ENCODE measurements at regions not wholly inside any gene's neighbourhood (a gene's known extent, or its start where the extent isn't known, plus 50 kb on each side); places are given as distances from the start of the nearest gene placed in this dataset.

DNA sequence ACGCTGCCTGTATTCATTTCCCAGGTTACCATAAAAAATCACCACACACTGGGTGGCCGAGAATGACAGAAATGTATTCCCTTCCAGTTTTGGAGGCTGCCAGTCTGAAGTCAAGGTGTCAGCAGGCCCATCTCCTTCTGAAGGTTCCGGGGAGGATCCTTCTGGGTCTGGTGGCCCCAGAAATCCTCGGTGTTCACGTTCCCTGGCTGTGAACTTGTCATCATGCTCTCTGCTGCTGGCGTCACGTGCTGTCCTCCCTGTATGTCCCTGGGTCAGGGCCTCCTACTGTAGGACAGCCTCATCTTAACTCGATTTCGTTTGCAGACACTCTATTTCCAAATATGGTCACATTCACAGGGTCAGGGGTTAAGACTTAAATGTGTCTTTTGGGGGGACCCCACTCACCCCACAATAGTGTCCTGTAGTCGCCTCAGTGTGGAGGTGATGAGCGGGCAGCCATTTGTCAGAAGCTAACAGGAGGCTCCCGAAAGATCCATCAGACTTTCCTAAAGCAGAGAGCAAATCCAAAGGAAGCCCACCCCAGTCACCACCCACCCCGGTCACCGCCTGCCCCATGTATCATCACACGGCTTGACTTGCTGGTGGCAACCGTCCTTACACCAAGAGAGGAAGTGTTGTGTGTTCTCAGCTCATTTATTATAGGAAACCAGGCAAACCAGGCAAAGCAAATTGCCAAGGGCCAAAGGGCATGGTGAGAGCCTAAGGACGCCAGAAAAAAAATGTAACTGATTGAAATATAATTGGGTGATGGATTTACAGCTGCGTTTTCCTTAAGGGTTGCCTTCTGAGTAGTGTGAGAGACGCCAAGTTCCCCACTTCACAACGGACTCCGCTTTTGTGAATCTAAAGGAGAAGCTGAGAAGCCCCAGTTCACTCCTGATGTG is 148.8 kb upstream of the ZNF236 start (continued):
- no peak for TF ChIP-seq ZFP30 (CRISPR knock-in tag; IDR thresholded peaks at IDR 0.05)

- TF ChIP-seq ZFP3 (CRISPR knock-in tag; IDR thresholded peaks at IDR 0.05), result no peak
- TF ChIP-seq ZNF70 (CRISPR knock-in tag; IDR thresholded peaks at IDR 0.05), result no peak
- no peak for TF ChIP-seq BACH2 (CRISPR knock-in tag; IDR thresholded peaks at IDR 0.05; ENCODE audit: borderline replicate concordance)
- no peak for TF ChIP-seq SNAI2 (CRISPR knock-in tag; IDR thresholded peaks at IDR 0.05)
- no peak for TF ChIP-seq CSDC2 (CRISPR knock-in tag; IDR thresholded peaks at IDR 0.05)
- TF ChIP-seq, protein P1, sequence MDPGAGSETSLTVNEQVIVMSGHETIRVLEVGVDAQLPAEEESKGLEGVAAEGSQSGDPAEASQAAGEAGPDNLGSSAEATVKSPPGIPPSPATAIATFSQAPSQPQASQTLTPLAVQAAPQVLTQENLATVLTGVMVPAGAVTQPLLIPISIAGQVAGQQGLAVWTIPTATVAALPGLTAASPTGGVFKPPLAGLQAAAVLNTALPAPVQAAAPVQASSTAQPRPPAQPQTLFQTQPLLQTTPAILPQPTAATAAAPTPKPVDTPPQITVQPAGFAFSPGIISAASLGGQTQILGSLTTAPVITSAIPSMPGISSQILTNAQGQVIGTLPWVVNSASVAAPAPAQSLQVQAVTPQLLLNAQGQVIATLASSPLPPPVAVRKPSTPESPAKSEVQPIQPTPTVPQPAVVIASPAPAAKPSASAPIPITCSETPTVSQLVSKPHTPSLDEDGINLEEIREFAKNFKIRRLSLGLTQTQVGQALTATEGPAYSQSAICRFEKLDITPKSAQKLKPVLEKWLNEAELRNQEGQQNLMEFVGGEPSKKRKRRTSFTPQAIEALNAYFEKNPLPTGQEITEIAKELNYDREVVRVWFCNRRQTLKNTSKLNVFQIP (CRISPR knock-in tag; IDR thresholded peaks at IDR 0.05; ENCODE audit: borderline replicate concordance, low read depth), result no peak
- no peak for TF ChIP-seq CREB5 (CRISPR knock-in tag; IDR thresholded peaks at IDR 0.05; ENCODE audit: low read depth)
- TF ChIP-seq, protein P2, sequence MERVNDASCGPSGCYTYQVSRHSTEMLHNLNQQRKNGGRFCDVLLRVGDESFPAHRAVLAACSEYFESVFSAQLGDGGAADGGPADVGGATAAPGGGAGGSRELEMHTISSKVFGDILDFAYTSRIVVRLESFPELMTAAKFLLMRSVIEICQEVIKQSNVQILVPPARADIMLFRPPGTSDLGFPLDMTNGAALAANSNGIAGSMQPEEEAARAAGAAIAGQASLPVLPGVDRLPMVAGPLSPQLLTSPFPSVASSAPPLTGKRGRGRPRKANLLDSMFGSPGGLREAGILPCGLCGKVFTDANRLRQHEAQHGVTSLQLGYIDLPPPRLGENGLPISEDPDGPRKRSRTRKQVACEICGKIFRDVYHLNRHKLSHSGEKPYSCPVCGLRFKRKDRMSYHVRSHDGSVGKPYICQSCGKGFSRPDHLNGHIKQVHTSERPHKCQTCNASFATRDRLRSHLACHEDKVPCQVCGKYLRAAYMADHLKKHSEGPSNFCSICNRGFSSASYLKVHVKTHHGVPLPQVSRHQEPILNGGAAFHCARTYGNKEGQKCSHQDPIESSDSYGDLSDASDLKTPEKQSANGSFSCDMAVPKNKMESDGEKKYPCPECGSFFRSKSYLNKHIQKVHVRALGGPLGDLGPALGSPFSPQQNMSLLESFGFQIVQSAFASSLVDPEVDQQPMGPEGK (CRISPR knock-in tag; IDR thresholded peaks at IDR 0.05; ENCODE audit: borderline replicate concordance), result no peak
- TF ChIP-seq OSR1 (CRISPR knock-in tag; IDR thresholded peaks at IDR 0.05), result no peak
- no peak for TF ChIP-seq GLIS3 (CRISPR knock-in tag; IDR thresholded peaks at IDR 0.05)
- TF ChIP-seq ZC3H10 (CRISPR knock-in tag; IDR thresholded peaks at IDR 0.05), result no peak
- ATAC-seq, result no peak
Observed at GRCh38 chr18:76672627-76673026, 149.7 kb upstream of the ZNF236 start.

GRCh38 chr18:76670564-76671288 is 151.6 kb upstream of the ZNF236 start:
- TF ChIP-seq GLIS3 (CRISPR knock-in tag; IDR thresholded peaks at IDR 0.05), result no peak
- no peak for TF ChIP-seq ISL1 (CRISPR knock-in tag; IDR thresholded peaks at IDR 0.05)
- TF ChIP-seq TSHZ2 (CRISPR knock-in tag; IDR thresholded peaks at IDR 0.05), result no peak
- TF ChIP-seq ARNTL (CRISPR knock-in tag; IDR thresholded peaks at IDR 0.05; ENCODE audit: borderline replicate concordance, low read depth), result no peak
- TF ChIP-seq BACH2 (CRISPR knock-in tag; IDR thresholded peaks at IDR 0.05; ENCODE audit: borderline replicate concordance), result no peak
- no peak for TF ChIP-seq ZNF70 (CRISPR knock-in tag; IDR thresholded peaks at IDR 0.05)
- TF ChIP-seq SNAI2 (CRISPR knock-in tag; IDR thresholded peaks at IDR 0.05), result no peak
- no peak for TF ChIP-seq TOX (CRISPR knock-in tag; IDR thresholded peaks at IDR 0.05; ENCODE audit: borderline replicate concordance)
- TF ChIP-seq, protein P2 (CRISPR knock-in tag; IDR thresholded peaks at IDR 0.05; ENCODE audit: borderline replicate concordance), result no peak
- TF ChIP-seq PPARA (CRISPR knock-in tag; IDR thresholded peaks at IDR 0.05; ENCODE audit: borderline replicate concordance), result no peak
- no peak for TF ChIP-seq CSDC2 (CRISPR knock-in tag; IDR thresholded peaks at IDR 0.05)
- TF ChIP-seq CSRNP3 (CRISPR knock-in tag; IDR thresholded peaks at IDR 0.05), result no peak
- no peak for TF ChIP-seq ZFP3 (CRISPR knock-in tag; IDR thresholded peaks at IDR 0.05)
- TF ChIP-seq, protein P1 (CRISPR knock-in tag; IDR thresholded peaks at IDR 0.05; ENCODE audit: borderline replicate concordance, low read depth), result no peak
- ATAC-seq, result no peak

Measured in SK-N-SH treated with all-trans-retinoic acid at 6 μM for 48 hours (cell line).